SK-N-SH treated with all-trans-retinoic acid at 6 μM for 48 hours (cell line): ENCODE measurements at regions not wholly inside any gene's neighbourhood (a gene's known extent, or its start where the extent isn't known, plus 50 kb on each side); places are given as distances from the start of the nearest gene placed in this dataset.

Experiments
- ATAC-seq: fragments of 200-7000 bp; cut with Tn5 transposase; 3 replicates; pipeline ENCODE4 v1.9.1; 2020; ENCODE audit warnings: mild to moderate bottlenecking, moderate library complexity
- ARNTL ChIP-seq: fragments of 450-650 bp; formaldehyde crosslinking; IDR thresholded peaks from 2 replicates; pipeline ENCODE4 v1.5.0; 2020; ENCODE audit warnings: low read depth, mild to moderate bottlenecking, moderate library complexity, borderline replicate concordance
- BACH2 ChIP-seq: fragments of 250-450 bp; sonication (Bioruptor Pico); IDR thresholded peaks from 2 replicates; pipeline ENCODE4 v1.9.0; 2021; ENCODE audit warnings: mild to moderate bottlenecking, borderline replicate concordance
- CSDC2 ChIP-seq: fragments of 250-450 bp; sonication (Bioruptor Pico); IDR thresholded peaks from 2 replicates; pipeline ENCODE4 v1.5.0; 2020; ENCODE audit warnings: mild to moderate bottlenecking, moderate library complexity
- ESRRG ChIP-seq: fragments of 250-450 bp; sonication (Bioruptor Pico); IDR thresholded peaks from 2 replicates; pipeline ENCODE4 v1.6.1; 2021; ENCODE audit warnings: mild to moderate bottlenecking
- GLIS3 ChIP-seq: fragments of 250-450 bp; sonication (Bioruptor Pico); IDR thresholded peaks from 2 replicates; pipeline ENCODE4 v1.5.0; 2020; ENCODE audit warnings: mild to moderate bottlenecking, moderate library complexity
- ISL1 ChIP-seq: fragments of 250-450 bp; sonication (Bioruptor Pico); IDR thresholded peaks from 2 replicates; pipeline ENCODE4 v2.1.2; 2022; ENCODE audit warnings: mild to moderate bottlenecking, moderate library complexity
- OSR1 ChIP-seq: fragments of 250-450 bp; sonication (Bioruptor Pico); IDR thresholded peaks from 2 replicates; pipeline ENCODE4 v1.8.0; 2022; ENCODE audit warnings: moderate library complexity, mild to moderate bottlenecking, inconsistent platforms
- POU6F1 ChIP-seq: fragments of 250-450 bp; sonication (Bioruptor Pico); IDR thresholded peaks from 2 replicates; pipeline ENCODE4 v1.8.0; 2021; ENCODE audit warnings: low read depth, mild to moderate bottlenecking, moderate library complexity, borderline replicate concordance
- PPARA ChIP-seq: fragments of 250-450 bp; sonication (Bioruptor Pico); IDR thresholded peaks from 2 replicates; pipeline ENCODE4 v1.5.0; 2020; ENCODE audit warnings: mild to moderate bottlenecking, borderline replicate concordance
- RARB ChIP-seq: fragments of 250-450 bp; sonication (Bioruptor Pico); IDR thresholded peaks from 2 replicates; pipeline ENCODE4 v1.8.0; 2021; ENCODE audit warnings: mild to moderate bottlenecking, moderate library complexity
- TCF4 ChIP-seq: fragments of 250-450 bp; sonication (Bioruptor Pico); IDR thresholded peaks from 2 replicates; pipeline ENCODE4 v1.8.0; 2021; ENCODE audit warnings: mild to moderate bottlenecking, moderate library complexity, borderline replicate concordance
- ZC3H10 ChIP-seq: fragments of 250-450 bp; sonication (Bioruptor Pico); IDR thresholded peaks from 2 replicates; pipeline ENCODE4 v1.5.1; 2021; ENCODE audit warnings: mild to moderate bottlenecking, moderate library complexity
- ZFP3 ChIP-seq: fragments of 250-450 bp; sonication (Bioruptor Pico); IDR thresholded peaks from 2 replicates; pipeline ENCODE4 v1.5.0; 2020; ENCODE audit warnings: mild to moderate bottlenecking, moderate library complexity
- ZFP30 ChIP-seq: fragments of 450-650 bp; formaldehyde crosslinking; IDR thresholded peaks from 2 replicates; pipeline ENCODE4 v1.5.0; 2022; ENCODE audit warnings: mild to moderate bottlenecking, moderate library complexity
- ZNF565 ChIP-seq: fragments of 450-650 bp; formaldehyde crosslinking; conservative IDR thresholded peaks from 2 replicates; pipeline ENCODE4 v1.5.0; 2020; ENCODE audit warnings: low read depth, mild to moderate bottlenecking, moderate library complexity
- ZNF8 ChIP-seq: fragments of 450-650 bp; formaldehyde crosslinking; IDR thresholded peaks from 2 replicates; pipeline ENCODE4 v1.5.0; 2020; ENCODE audit warnings: mild to moderate bottlenecking, moderate library complexity
- TF ChIP-seq, protein P1 (sequence below): fragments of 250-450 bp; sonication (Bioruptor Pico); IDR thresholded peaks from 2 replicates; pipeline ENCODE4 v1.5.1; 2021; ENCODE audit warnings: mild to moderate bottlenecking, moderate library complexity
- TF ChIP-seq, protein P2 (sequence below): fragments of 250-450 bp; sonication (Bioruptor Pico); IDR thresholded peaks from 2 replicates; pipeline ENCODE4 v1.5.1; 2020; ENCODE audit warnings: low read depth, mild to moderate bottlenecking, moderate library complexity
- TF ChIP-seq, protein P3 (sequence below): fragments of 250-450 bp; sonication (Bioruptor Pico); IDR thresholded peaks from 2 replicates; pipeline ENCODE4 v1.8.0; 2020; ENCODE audit warnings: mild to moderate bottlenecking, moderate library complexity, borderline replicate concordance
- TF ChIP-seq, protein P4 (sequence below): fragments of 250-450 bp; sonication (Bioruptor Pico); IDR thresholded peaks from 2 replicates; pipeline ENCODE4 v1.5.0; 2020; ENCODE audit warnings: mild to moderate bottlenecking, moderate library complexity

- ATAC-seq, result no peak
- TF ChIP-seq TCF4 (CRISPR knock-in tag), result no peak
Measured at GRCh38 chr13:78187781-78188180, 269.1 kb upstream of the EDNRB start.

- TF ChIP-seq, protein P1, sequence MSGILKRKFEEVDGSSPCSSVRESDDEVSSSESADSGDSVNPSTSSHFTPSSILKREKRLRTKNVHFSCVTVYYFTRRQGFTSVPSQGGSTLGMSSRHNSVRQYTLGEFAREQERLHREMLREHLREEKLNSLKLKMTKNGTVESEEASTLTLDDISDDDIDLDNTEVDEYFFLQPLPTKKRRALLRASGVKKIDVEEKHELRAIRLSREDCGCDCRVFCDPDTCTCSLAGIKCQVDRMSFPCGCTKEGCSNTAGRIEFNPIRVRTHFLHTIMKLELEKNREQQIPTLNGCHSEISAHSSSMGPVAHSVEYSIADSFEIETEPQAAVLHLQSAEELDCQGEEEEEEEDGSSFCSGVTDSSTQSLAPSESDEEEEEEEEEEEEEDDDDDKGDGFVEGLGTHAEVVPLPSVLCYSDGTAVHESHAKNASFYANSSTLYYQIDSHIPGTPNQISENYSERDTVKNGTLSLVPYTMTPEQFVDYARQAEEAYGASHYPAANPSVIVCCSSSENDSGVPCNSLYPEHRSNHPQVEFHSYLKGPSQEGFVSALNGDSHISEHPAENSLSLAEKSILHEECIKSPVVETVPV, result no peak
- no peak for TF ChIP-seq ZFP3 (CRISPR knock-in tag)
- no peak for TF ChIP-seq POU6F1 (CRISPR knock-in tag)
- TF ChIP-seq ZC3H10 (CRISPR knock-in tag), result no peak
- no peak for TF ChIP-seq TCF4 (CRISPR knock-in tag)
- TF ChIP-seq ISL1 (CRISPR knock-in tag), result no peak
- TF ChIP-seq, protein P2, sequence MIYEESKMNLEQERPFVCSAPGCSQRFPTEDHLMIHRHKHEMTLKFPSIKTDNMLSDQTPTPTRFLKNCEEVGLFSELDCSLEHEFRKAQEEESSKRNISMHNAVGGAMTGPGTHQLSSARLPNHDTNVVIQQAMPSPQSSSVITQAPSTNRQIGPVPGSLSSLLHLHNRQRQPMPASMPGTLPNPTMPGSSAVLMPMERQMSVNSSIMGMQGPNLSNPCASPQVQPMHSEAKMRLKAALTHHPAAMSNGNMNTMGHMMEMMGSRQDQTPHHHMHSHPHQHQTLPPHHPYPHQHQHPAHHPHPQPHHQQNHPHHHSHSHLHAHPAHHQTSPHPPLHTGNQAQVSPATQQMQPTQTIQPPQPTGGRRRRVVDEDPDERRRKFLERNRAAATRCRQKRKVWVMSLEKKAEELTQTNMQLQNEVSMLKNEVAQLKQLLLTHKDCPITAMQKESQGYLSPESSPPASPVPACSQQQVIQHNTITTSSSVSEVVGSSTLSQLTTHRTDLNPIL (CRISPR knock-in tag), result no peak
- no peak for TF ChIP-seq OSR1 (CRISPR knock-in tag)
- TF ChIP-seq PPARA (CRISPR knock-in tag), result no peak
- TF ChIP-seq, protein P3, sequence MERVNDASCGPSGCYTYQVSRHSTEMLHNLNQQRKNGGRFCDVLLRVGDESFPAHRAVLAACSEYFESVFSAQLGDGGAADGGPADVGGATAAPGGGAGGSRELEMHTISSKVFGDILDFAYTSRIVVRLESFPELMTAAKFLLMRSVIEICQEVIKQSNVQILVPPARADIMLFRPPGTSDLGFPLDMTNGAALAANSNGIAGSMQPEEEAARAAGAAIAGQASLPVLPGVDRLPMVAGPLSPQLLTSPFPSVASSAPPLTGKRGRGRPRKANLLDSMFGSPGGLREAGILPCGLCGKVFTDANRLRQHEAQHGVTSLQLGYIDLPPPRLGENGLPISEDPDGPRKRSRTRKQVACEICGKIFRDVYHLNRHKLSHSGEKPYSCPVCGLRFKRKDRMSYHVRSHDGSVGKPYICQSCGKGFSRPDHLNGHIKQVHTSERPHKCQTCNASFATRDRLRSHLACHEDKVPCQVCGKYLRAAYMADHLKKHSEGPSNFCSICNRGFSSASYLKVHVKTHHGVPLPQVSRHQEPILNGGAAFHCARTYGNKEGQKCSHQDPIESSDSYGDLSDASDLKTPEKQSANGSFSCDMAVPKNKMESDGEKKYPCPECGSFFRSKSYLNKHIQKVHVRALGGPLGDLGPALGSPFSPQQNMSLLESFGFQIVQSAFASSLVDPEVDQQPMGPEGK (CRISPR knock-in tag), result no peak
- no peak for TF ChIP-seq CSDC2
- no peak for TF ChIP-seq ZFP30 (CRISPR knock-in tag)
- TF ChIP-seq ARNTL, result no peak
- TF ChIP-seq, protein P4, sequence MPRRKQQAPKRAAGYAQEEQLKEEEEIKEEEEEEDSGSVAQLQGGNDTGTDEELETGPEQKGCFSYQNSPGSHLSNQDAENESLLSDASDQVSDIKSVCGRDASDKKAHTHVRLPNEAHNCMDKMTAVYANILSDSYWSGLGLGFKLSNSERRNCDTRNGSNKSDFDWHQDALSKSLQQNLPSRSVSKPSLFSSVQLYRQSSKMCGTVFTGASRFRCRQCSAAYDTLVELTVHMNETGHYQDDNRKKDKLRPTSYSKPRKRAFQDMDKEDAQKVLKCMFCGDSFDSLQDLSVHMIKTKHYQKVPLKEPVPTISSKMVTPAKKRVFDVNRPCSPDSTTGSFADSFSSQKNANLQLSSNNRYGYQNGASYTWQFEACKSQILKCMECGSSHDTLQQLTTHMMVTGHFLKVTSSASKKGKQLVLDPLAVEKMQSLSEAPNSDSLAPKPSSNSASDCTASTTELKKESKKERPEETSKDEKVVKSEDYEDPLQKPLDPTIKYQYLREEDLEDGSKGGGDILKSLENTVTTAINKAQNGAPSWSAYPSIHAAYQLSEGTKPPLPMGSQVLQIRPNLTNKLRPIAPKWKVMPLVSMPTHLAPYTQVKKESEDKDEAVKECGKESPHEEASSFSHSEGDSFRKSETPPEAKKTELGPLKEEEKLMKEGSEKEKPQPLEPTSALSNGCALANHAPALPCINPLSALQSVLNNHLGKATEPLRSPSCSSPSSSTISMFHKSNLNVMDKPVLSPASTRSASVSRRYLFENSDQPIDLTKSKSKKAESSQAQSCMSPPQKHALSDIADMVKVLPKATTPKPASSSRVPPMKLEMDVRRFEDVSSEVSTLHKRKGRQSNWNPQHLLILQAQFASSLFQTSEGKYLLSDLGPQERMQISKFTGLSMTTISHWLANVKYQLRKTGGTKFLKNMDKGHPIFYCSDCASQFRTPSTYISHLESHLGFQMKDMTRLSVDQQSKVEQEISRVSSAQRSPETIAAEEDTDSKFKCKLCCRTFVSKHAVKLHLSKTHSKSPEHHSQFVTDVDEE (CRISPR knock-in tag), result no peak
- TF ChIP-seq RARB, result no peak
- TF ChIP-seq GLIS3 (CRISPR knock-in tag), result no peak
- TF ChIP-seq ZNF565 (CRISPR knock-in tag), result no peak
- TF ChIP-seq ESRRG (CRISPR knock-in tag), result no peak
- no peak for TF ChIP-seq ZNF8 (CRISPR knock-in tag)
- TF ChIP-seq, all 23 proteins: peak for 0
- no peak for ATAC-seq
Measured at GRCh38 chr13:78185700-78186099, 267.1 kb upstream of the EDNRB start.

GRCh38 chr13:78183732-78184131 lies 265.1 kb upstream of the EDNRB start:
- ATAC-seq, result peak; percentile 26; the same call in 2 of the 3 replicates

More at GRCh38 chr13:78183732-78184131, 265.1 kb upstream of the EDNRB start:
- TF ChIP-seq BACH2 (CRISPR knock-in tag) (no peak), CSDC2 (no peak), ZNF8 (CRISPR knock-in tag) (no peak), ZFP30 (CRISPR knock-in tag) (no peak), ZNF565 (CRISPR knock-in tag) (no peak), ARNTL (no peak), ZC3H10 (CRISPR knock-in tag) (no peak), ESRRG (CRISPR knock-in tag) (no peak), TCF4 (CRISPR knock-in tag) (no peak)
- TF ChIP-seq, protein P2 (CRISPR knock-in tag), result no peak
- TF ChIP-seq, protein P1, result no peak
